ENCODE measurements at regions not wholly inside any gene's neighbourhood (a gene's known extent, or its start where the extent isn't known, plus 50 kb on each side); places are given as distances from the start of the nearest gene placed in this dataset.
"Not testable (repeated sequence)": the region's sequence is repeated elsewhere in the genome, so short reads cannot be mapped to it uniquely, and the experiment has no call there.

DNA sequence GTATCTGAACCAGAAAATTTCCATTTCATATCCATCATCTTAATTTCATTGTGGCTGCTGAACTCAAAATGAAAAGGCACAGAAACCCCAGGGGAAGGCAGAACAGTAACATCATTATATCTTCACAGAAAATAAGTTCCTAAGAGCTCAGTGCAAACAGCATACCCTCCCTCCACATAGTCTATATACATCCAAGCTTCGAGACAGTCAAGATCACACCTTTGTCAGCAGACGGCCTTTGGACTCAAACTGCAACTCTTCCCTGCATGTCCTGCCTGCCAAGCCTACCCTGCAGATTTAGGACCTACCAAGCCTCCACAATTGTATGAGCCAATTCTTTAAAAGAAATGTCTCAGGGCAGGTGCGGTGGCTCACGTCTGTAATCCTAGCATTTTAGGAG lies 502.1 kb downstream of the SUCLG1 start:
- no peak for DNase-seq

- DNase-seq = no peak
Measured at GRCh38 chr2:83953697-83954096, 505.4 kb downstream of the SUCLG1 start.

GRCh38 chr2:83951378-83951947 lies 507.6 kb downstream of the SUCLG1 start:
- DNase-seq = no peak

DNA sequence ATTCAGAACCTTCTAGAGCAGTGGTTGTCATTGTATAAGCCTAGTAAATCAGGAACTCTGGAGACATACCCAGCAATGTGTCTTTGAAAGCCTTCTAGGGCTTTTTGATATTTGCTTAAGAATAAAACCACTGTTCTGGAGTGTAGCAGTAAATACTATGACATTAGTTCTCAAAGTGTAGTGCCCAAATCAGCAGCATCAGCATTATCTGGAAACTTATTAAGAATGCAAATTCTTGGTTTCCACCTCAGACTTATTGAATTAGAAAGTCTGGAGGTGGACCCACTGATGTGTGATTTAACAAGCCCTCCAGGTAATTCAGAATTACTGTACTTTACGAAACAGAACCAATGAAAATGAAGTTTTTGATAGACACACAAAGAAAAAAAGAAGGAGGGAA lies 509.7 kb downstream of the SUCLG1 start:
- DNase-seq = no peak

GRCh38 chr2:83944191-83944590 lies 514.9 kb downstream of the SUCLG1 start:
- no peak for DNase-seq

DNA sequence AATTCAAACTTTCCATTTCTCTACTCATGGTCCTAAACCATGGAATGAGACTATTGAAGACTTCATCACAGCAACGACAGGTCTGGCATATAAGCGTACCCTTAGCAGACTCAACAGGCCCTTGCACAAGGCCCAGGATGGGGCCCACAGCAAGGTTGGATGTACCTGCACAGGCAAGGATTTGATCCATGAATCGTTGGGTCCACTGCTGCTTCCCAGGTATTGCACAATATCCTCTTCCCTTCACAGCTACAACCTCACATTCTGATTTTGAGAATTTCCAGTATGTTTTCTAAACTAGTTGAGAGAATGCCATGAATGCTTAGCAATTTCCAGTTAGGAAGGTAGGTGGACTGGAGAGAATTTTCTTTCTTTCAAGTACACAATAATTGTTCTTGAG lies 515.8 kb downstream of the SUCLG1 start:
- no peak for DNase-seq

DNA sequence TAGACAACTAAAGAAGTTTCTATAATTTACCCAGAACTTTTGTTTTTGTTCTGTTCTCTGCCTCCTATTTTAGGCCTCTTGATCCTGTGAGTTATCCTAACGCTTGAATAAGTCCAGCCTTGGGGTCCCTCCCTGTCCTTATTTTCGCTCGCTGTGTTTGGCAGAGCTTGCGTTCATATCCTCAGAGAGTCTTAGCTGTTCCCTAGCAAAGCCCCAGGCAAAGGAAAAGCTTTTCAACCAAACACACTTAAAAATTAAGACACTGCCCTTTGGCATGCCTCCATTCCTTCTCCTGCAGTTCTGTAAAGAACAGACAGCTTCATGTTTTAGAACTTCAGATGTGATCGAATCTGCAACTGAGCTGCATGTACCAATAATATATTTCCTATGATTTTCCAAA lies 517.2 kb downstream of the SUCLG1 start:
- no peak for DNase-seq

- no peak for DNase-seq
Measured at GRCh38 chr2:83933749-83934148, 525.3 kb downstream of the SUCLG1 start.

- no peak for DNase-seq
Measured at GRCh38 chr2:83923531-83923930, 535.5 kb downstream of the SUCLG1 start.

DNA sequence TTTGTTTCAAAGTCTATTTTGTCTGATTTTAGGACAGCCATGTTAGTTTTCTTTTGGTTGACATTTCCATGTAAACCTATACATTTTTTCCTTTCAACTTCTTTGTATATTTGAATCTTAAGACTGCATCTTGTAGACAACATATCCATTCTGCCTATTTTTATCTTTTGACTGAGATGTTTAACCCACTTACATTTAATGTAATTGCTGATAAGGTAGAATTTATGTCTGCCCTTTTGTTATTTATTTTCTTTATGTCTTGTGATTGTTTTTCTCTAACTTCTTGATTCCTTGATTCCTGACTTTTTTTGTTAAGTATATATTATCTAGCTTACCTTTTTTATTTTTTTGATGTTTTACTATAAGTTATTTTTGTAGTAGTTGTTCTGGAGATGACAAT lies 542.5 kb downstream of the SUCLG1 start:
- DNase-seq = no peak

GRCh38 chr2:83915381-83915780 lies 543.7 kb downstream of the SUCLG1 start:
- DNase-seq = no peak

DNA sequence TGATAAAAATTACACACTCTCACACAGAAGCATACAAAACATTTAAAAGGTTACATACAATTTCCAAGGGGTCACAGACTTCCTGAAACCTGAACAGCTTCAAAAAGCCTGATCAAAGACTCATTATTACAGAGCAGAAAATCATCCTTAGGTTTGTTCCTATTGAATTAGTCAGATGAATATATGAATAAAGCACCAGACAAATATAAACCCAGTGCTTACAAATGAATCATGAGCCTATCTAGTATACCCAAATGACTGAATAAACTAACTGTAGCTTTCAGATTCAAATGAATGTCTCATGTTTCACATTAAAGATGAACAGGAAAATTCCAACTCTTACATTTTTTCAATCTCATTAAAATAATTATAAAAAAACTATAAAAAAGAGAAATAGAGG lies 550.3 kb downstream of the SUCLG1 start:
- DNase-seq = no peak

DNA sequence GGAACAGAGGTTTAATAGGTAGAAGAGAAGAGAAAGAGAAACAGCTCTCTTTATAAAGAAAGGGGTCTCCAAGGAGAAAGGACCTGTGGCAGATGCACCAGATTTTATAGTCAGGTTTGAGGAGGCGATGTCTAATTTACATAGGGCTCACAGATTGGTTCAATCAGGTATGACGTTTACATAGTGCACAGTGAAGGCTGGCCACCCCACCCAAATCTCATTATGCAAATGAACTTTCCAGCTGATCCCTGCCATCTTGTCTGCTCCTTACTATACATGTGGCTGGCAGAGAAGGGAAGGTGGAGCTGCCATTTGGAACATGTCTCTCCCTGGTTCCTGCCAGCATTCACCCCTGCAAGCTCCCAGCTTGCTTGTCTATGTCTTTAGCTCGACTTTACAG lies 557.8 kb downstream of the SUCLG1 start:
- no peak for DNase-seq

GRCh38 chr2:83900862-83901261 lies 558.2 kb downstream of the SUCLG1 start:
- DNase-seq = no peak

DNA sequence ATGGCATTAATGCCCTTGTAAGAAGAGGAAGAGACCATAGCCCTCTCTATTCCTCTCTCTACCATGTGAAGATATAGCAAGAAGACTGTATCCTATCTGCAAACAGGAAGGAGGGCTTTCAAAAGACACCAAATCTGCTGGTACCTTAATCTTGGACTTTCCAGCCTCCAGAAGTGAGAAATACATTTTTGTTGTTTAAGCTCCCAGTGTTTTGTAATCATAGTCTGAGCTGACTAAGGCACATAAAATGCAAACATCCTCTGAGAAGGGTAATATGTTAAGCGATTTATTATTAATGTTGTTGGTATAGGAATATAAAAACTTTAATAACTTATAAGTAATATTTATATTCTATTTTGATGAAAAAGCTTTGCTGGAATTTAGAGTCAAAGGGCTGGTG lies 559.8 kb downstream of the SUCLG1 start:
- no peak for DNase-seq

- no peak for DNase-seq
Measured at GRCh38 chr2:83894976-83895375, 564.1 kb downstream of the SUCLG1 start.

GRCh38 chr2:83887757-83888156 lies 571.3 kb downstream of the SUCLG1 start:
- no peak for DNase-seq

DNA sequence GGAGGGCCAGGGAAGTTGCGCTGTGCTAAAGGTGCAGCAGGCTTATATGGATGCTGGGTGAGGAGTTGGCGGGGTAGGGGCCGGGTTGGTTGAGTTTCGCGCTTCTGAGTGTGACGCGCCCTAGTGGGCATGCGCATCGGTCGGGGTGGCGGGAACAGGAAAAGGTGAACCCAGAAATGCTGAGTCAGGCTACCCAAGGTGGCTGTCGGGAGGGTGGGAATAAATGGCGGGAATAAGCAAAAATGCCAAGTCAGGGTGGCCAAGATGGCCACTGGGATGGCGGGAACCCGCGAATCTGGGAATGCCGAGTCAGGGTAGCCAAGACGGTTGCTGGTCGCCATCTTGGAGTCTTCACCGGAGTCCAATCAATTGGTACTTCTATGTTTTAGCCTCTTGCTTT lies 580.0 kb downstream of the SUCLG1 start:
- no peak for DNase-seq

GRCh38 chr2:83877261-83877660 lies 581.8 kb downstream of the SUCLG1 start:
- DNase-seq = not testable (repeated sequence)

- no peak for DNase-seq
Measured at GRCh38 chr2:83874712-83875430, 584.2 kb downstream of the SUCLG1 start.

DNA sequence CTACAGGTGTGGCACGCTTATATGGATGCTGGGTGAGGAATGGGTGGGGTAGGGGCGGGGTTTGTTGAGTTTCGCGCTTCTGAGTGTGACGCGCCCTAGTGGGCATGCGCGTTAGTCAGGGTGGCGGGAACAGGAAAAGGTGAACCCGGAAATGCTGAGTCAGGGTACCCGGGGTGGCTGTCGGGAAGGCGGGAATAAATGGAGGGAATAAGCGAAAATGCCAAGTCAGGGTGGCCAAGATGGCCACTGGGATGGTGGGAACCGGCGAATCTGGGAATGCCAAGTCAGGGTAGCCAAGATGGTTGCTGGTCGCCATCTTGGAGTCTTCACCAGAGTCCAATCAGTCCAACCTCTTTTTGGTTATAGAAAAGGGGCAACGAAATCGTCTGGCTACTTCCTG lies 585.0 kb downstream of the SUCLG1 start:
- DNase-seq = no peak

DNA sequence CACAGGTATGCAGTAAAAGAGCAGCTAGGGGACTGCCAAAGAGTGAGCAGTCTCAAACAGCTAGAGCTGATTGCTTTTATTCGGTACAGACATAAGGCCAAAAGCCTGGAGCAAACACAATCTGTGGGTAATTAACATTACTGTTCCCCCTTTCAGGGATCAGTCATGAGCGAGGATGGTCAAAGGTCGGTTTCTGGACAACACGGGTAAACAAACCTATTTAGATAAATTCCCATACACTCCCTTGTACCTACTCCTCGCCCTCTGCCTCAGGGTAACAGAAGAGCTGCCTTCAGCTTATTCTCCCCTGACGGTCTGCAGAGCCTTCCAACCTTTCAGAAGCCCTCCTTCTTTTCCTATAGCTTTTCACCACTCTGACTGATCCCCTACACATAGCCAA lies 586.0 kb downstream of the SUCLG1 start:
- DNase-seq = no peak

- DNase-seq = no peak
Measured at GRCh38 chr2:83866211-83866610, 592.9 kb downstream of the SUCLG1 start.

DNA sequence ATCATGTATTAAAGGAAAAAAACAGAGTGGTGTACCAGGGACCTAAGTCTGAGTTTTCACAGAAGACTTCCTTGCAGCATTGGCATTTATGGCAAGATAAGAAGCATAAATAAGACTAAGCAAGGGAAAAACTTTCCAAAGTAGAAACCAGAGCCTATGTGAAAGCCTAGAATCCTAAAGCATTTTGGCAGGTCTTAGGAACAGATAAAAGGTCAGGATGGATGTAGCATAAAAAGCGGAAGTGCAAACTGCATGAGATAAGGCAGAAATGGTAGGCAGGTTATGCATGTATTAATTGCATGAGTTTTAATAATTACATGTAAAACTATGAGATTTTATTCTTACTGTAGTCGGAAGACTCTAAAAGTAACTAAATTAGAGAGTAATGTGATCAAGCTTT lies 596.5 kb downstream of the SUCLG1 start:
- no peak for DNase-seq

DNA sequence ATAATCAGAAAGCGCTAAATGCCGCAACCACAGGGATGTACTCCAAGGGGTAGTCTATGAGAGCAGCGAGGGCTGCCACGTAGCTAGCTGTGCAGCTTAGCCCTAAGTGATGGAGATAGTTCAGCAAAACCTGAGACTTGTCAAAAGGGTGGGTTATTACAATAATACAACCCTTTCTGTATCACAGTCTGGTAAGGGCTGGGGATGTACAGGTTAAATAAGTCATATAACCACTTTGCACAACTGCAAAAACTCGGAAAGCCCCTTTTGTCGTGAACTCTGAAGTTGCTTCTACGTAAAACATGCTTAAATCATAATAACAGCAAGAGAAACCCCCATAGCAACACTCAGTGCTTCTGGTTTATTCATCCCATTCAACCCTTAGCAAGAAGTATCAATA lies 598.8 kb downstream of the SUCLG1 start:
- no peak for DNase-seq
